SU-DHL-6 (cell line): ENCODE measurements at regions not wholly inside any gene's neighbourhood (a gene's known extent, or its start where the extent isn't known, plus 50 kb on each side); places are given as distances from the start of the nearest gene placed in this dataset.

Experiments used
- H2AFZ ChIP-seq: fragments of 200-600 bp; sonication (generic); 2 replicates; pipeline ENCODE4 v1.6.1; 2014; ENCODE audit warnings: low read depth, mild to moderate bottlenecking, moderate library complexity, mixed read lengths, antibody characterized with exemption, low read length; ENCODE audit not compliant: severe bottlenecking
- H3F3A ChIP-seq: fragments of 200-600 bp; shearing (Covaris generic); 2 replicates; pipeline ENCODE4 v1.6.0; 2016; ENCODE audit warnings: antibody characterized with exemption, mild to moderate bottlenecking; ENCODE audit not compliant: insufficient read depth
- H3K27ac ChIP-seq: fragments of 200-600 bp; sonication (generic); 2 replicates; pipeline ENCODE4 v1.5.1; 2016; ENCODE audit warnings: low read depth, mild to moderate bottlenecking, low read length, moderate library complexity, mixed read lengths
- H3K27me3 ChIP-seq: fragments of 200-600 bp; sonication (generic), shearing (Covaris generic); 2 replicates; pipeline ENCODE4 v1.6.0; 2014; ENCODE audit warnings: mild to moderate bottlenecking, low read length
- H3K36me3 ChIP-seq: fragments of 200-600 bp; sonication (generic); 2 replicates; pipeline ENCODE4 v1.6.1; 2014; ENCODE audit warnings: mild to moderate bottlenecking, low read length, mixed read lengths
- H3K4me2 ChIP-seq: fragments of 300-600, 200-600 bp; shearing (Covaris generic), sonication (generic); 2 replicates; pipeline ENCODE4 v1.6.0; 2014; ENCODE audit warnings: low read length, low read depth, mild to moderate bottlenecking; ENCODE audit not compliant: poor library complexity, severe bottlenecking
- H3K4me3 ChIP-seq: fragments of 200-600 bp; sonication (generic); 2 replicates; pipeline ENCODE4 v1.5.1; 2014; ENCODE audit warnings: antibody characterized with exemption, low read length, mild to moderate bottlenecking, mixed read lengths; ENCODE audit not compliant: insufficient read depth, poor library complexity, severe bottlenecking
- H3K79me2 ChIP-seq: fragments of 200-600 bp; sonication (generic); 2 replicates; pipeline ENCODE4 v1.6.1; 2014; ENCODE audit warnings: mild to moderate bottlenecking, low read length, moderate library complexity; ENCODE audit not compliant: insufficient read depth
- H3K9ac ChIP-seq: fragments of 200-600 bp; sonication (generic); 2 replicates; pipeline ENCODE4 v1.7.0; 2014; ENCODE audit warnings: mild to moderate bottlenecking, low read length
- H3K9me2 ChIP-seq: fragments of 200-600 bp; sonication (generic); replicated peaks from 2 replicates; pipeline ENCODE4 v1.6.1; 2014; ENCODE audit warnings: low read length; ENCODE audit not compliant: insufficient read depth
- H3K9me3 ChIP-seq: fragments of 200-600 bp; sonication (generic); 2 replicates; pipeline ENCODE4 v1.6.1; 2014; ENCODE audit warnings: low read length, mixed read lengths; ENCODE audit not compliant: insufficient read depth
- H4K20me1 ChIP-seq: fragments of 200-600 bp; sonication (generic); 2 replicates; pipeline ENCODE4 v1.6.1; 2014; ENCODE audit warnings: low read depth, mild to moderate bottlenecking, antibody characterized with exemption, low read length, moderate library complexity, mixed read lengths
- EZH2phosphoT487 ChIP-seq: fragments of 200-600 bp; sonication (generic), shearing (Covaris generic); conservative IDR thresholded peaks from 2 replicates; pipeline ENCODE4 v1.6.1; 2018; ENCODE audit warnings: mild to moderate bottlenecking, antibody characterized with exemption, low read length, moderate library complexity, mixed read lengths
- TF ChIP-seq, protein P1 (sequence below): fragments of 200-600 bp; sonication (generic); IDR thresholded peaks from one replicate; pipeline ENCODE4 v1.5.1; 2017; ENCODE audit warnings: antibody characterized with exemption, mild to moderate bottlenecking, low read length, moderate library complexity; ENCODE audit not compliant: insufficient read depth, poor library complexity, severe bottlenecking

- no peak overlapping the region for H3K4me2 ChIP-seq
- TF ChIP-seq, protein P1, sequence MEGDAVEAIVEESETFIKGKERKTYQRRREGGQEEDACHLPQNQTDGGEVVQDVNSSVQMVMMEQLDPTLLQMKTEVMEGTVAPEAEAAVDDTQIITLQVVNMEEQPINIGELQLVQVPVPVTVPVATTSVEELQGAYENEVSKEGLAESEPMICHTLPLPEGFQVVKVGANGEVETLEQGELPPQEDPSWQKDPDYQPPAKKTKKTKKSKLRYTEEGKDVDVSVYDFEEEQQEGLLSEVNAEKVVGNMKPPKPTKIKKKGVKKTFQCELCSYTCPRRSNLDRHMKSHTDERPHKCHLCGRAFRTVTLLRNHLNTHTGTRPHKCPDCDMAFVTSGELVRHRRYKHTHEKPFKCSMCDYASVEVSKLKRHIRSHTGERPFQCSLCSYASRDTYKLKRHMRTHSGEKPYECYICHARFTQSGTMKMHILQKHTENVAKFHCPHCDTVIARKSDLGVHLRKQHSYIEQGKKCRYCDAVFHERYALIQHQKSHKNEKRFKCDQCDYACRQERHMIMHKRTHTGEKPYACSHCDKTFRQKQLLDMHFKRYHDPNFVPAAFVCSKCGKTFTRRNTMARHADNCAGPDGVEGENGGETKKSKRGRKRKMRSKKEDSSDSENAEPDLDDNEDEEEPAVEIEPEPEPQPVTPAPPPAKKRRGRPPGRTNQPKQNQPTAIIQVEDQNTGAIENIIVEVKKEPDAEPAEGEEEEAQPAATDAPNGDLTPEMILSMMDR: no peak
- no peak for TF ChIP-seq EZH2phosphoT487
- H3K9me3 ChIP-seq: no peaks in the 10 kb centered on the region
Measured at GRCh38 chr15:27673766-27674445, 425.2 kb downstream of the OCA2 start.

DNA sequence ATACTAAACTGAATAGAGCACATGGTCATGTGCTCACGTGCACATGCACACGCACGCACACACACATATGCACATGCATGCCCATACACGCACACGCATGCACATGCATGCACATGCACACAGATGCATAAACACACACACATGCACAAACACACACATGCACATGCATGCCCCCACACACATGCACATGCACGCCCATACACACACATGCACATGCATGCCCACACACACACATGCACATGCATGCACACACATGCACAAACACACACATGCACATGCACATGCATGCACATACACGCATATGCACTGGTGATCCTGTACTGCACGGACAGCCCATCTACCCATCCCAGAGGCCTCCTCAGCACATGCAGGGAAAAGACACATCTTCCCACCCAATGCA is 426.6 kb downstream of the OCA2 start:
- no peaks in the 10 kb centered on the region for H4K20me1 ChIP-seq
- H3K4me3 ChIP-seq: no peak overlapping the region
- no peak overlapping the region for H3K27ac ChIP-seq
- TF ChIP-seq, protein P1: no peak
- no peak for TF ChIP-seq EZH2phosphoT487
- H3F3A ChIP-seq: no peaks in the 10 kb centered on the region
- no peak overlapping the region for H3K9ac ChIP-seq
- H3K9me3 ChIP-seq: no peaks in the 10 kb centered on the region
- no peak overlapping the region for H3K4me2 ChIP-seq
- H3K36me3 ChIP-seq: no peaks in the 10 kb centered on the region
- H3K9me2 ChIP-seq: no peaks in the 10 kb centered on the region
- H3K79me2 ChIP-seq: no peaks in the 10 kb centered on the region
- no peak overlapping the region for H2AFZ ChIP-seq
- H3K27me3 ChIP-seq: no peaks in the 10 kb centered on the region

More at GRCh38 chr15:27673766-27674445, 425.2 kb downstream of the OCA2 start:
- Histone ChIP-seq H3K4me3 (no peak overlapping the region), H3K27ac (no peak overlapping the region), H3K36me3 (no peaks in the 10 kb centered on the region), H4K20me1 (no peaks in the 10 kb centered on the region), H3K79me2 (no peaks in the 10 kb centered on the region), H3K9me2 (no peaks in the 10 kb centered on the region), H3F3A (no peaks in the 10 kb centered on the region), H3K27me3 (no peaks in the 10 kb centered on the region), H2AFZ (no peak overlapping the region), H3K9ac (no peak overlapping the region)

DNA sequence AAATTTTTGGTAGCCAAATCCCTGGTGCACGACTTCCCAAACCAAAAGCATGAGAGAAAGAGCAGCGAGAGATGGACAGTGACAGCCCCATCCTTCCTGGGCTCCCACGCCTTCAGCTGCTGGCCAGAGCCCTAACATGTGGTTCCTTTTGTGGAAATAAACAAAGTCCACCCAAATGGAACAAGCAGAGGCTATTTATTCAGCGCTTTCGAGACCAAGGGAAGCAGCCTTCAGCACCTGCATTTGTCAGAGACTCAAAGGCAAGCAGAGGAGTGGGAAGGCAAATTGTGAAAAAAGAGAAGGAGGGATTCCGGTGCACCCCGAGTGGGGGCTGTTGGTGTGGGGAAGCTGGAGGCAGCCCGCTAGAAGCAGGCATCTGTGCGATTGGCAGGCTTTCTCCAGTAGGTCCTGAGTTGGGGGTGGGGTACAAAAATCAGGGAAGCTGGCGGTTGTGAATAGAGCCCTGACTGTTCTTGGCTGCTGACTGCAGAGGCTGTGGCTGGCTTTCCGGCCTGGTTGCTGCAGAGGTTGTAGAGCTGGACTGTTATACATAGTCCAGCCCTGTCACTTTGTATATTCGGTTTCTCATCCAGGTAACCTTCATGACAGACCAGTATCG is 427.2 kb downstream of the OCA2 start:
- H3K4me2 ChIP-seq: no peak overlapping the region
- no peak overlapping the region for H2AFZ ChIP-seq
- H3F3A ChIP-seq: no peaks in the 10 kb centered on the region
- H3K9me3 ChIP-seq: no peaks in the 10 kb centered on the region
- no peak overlapping the region for H3K9ac ChIP-seq
- H3K4me3 ChIP-seq: no peak overlapping the region
- H3K9me2 ChIP-seq: no peaks in the 10 kb centered on the region
- H3K79me2 ChIP-seq: no peaks in the 10 kb centered on the region
- H3K27ac ChIP-seq: no peak overlapping the region
- H3K27me3 ChIP-seq: no peaks in the 10 kb centered on the region
- H4K20me1 ChIP-seq: no peaks in the 10 kb centered on the region
- no peaks in the 10 kb centered on the region for H3K36me3 ChIP-seq
- TF ChIP-seq, protein P1: no peak
- TF ChIP-seq EZH2phosphoT487: no peak
